ENCODE measurements at regions not wholly inside any gene's neighbourhood (a gene's known extent, or its start where the extent isn't known, plus 50 kb on each side); places are given as distances from the start of the nearest gene placed in this dataset.

DNA sequence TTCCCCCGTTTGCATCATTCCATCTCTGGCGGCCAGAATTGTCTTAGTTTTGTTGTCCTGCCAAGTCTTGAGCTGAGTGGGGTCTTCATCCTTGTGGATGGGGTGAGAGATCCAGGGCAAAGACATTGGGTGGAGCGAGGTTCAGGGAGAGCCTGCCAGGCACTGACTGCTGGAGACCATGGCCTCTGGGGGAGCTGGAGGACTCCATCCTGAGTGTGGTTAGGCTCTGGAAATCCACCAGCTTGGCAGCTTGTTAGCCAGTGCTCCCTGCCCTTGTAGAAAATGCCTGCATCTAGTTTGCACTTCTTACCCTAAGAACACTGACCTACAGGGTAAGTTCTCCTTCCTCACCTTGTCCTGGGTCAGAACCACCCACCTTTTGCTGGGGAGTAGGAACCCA is 97.2 kb upstream of the ZNF536 start:
- ChIA-PET POLR2A (no interaction called here), CTCF (interaction anchor here (0.6 kb wide), 1 partner anchor 20 kb away, joined by 5 read pairs; no protein-coding TSS in a partner anchor)
- TF ChIP-seq ZNF416 (tag by site-specific recombination; IDR thresholded peaks at IDR 0.05), result no peak
- TF ChIP-seq ZIC2 (tag by site-specific recombination; IDR thresholded peaks at IDR 0.05), result 0 out of 2 replicates have a peak, but pooled peaks have one; percentile 25
- TF ChIP-seq HOXC10 (CRISPR knock-in tag; IDR thresholded peaks at IDR 0.05), result no peak
- no peak for TF ChIP-seq ZNF350 (tag by site-specific recombination; IDR thresholded peaks at IDR 0.05)

DNA sequence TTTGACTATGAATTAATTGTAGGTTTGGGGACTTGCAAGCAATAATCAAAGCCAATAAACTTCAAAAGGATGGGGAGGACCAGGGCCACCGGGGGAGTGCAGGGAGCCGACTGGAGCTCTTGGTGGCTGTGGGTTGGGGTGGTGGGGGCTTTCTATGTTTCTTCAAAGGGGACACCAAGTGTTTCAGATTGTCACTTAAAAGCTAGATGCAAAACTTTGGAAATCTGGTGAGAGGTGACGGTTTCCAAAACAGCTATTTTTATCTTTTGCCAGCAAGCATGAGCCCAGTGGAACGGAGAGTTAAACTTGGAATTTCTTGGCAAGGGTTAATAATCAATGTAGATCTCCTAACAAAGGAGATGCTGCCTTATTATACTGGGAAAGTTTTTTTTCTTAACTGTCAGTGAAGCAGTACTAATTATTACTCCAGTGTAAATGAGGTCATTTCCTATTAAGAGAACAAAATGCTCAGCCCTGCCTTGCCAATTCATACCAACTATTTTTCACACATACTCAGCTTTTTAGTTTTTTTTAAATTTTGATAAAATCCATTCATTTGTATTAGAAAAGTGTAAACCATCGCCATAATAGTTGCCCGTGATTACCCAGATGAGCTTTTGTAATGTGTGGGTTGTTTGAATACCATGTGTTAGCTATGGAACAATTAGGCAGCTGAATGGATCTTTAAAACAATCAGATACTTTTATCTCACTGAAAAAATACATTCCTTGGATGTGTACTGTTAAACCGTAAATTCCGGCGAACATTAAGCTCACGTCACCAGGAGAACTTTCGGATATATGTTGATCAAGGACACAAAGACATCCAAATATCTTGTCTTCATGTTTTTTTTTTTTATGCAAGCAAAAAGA is 95.9 kb upstream of the ZNF536 start:
- no peak overlapping the region for H3K27ac ChIP-seq (ENCODE audit: extremely low read depth, low read depth, low read length)
- CTCF ChIA-PET, result interaction anchor here (0.6 to 1.6 kb wide), 6 partner anchors 10 to 119 kb away, joined by 3 to 6 read pairs (median 3); no protein-coding TSS in a partner anchor
- no peak overlapping the region for H3K4me3 ChIP-seq (ENCODE audit: low read depth, low read length)
- no peaks in the 10 kb centered on the region for H3K36me3 ChIP-seq (ENCODE audit: control insufficient read depth in 2 of 2, insufficient read depth in 1 of 2, low read length in 2 of 2)
- POLR2A ChIA-PET, result no interaction called here
- H3K9me3 ChIP-seq (ENCODE audit: control insufficient read depth, insufficient read depth, low read depth, low read length), result peaks cover 10% of the 10 kb centered on the region
- H3K4me1 ChIP-seq (ENCODE audit: control insufficient read depth, insufficient read depth, low read length), result peaks cover 8% of the 10 kb centered on the region; the same call in 1 of the 2 replicates
- no peak for TF ChIP-seq OSR2 (tag by site-specific recombination; IDR thresholded peaks at IDR 0.05)
- TF ChIP-seq, protein P1, sequence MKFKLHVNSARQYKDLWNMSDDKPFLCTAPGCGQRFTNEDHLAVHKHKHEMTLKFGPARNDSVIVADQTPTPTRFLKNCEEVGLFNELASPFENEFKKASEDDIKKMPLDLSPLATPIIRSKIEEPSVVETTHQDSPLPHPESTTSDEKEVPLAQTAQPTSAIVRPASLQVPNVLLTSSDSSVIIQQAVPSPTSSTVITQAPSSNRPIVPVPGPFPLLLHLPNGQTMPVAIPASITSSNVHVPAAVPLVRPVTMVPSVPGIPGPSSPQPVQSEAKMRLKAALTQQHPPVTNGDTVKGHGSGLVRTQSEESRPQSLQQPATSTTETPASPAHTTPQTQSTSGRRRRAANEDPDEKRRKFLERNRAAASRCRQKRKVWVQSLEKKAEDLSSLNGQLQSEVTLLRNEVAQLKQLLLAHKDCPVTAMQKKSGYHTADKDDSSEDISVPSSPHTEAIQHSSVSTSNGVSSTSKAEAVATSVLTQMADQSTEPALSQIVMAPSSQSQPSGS (tag by site-specific recombination; IDR thresholded peaks at IDR 0.05; ENCODE audit: low read depth), result 0 out of 2 replicates have a peak, but pooled peaks have one; percentile 22
- TF ChIP-seq, protein P2, sequence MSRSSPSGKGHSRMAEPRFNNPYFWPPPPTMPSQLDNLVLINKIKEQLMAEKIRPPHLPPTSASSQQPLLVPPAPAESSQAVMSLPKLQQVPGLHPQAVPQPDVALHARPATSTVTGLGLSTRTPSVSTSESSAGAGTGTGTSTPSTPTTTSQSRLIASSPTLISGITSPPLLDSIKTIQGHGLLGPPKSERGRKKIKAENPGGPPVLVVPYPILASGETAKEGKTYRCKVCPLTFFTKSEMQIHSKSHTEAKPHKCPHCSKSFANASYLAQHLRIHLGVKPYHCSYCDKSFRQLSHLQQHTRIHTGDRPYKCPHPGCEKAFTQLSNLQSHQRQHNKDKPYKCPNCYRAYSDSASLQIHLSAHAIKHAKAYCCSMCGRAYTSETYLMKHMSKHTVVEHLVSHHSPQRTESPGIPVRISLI (tag by site-specific recombination; IDR thresholded peaks at IDR 0.05), result peak; percentile 53; the same call in 1 of the 2 replicates
- TF ChIP-seq SP7 (tag by site-specific recombination; IDR thresholded peaks at IDR 0.05), result peak; percentile 5; the same call in 1 of the 2 replicates
- TF ChIP-seq ZNF426 (tag by site-specific recombination; IDR thresholded peaks at IDR 0.05), result no peak
- TF ChIP-seq, protein P3, sequence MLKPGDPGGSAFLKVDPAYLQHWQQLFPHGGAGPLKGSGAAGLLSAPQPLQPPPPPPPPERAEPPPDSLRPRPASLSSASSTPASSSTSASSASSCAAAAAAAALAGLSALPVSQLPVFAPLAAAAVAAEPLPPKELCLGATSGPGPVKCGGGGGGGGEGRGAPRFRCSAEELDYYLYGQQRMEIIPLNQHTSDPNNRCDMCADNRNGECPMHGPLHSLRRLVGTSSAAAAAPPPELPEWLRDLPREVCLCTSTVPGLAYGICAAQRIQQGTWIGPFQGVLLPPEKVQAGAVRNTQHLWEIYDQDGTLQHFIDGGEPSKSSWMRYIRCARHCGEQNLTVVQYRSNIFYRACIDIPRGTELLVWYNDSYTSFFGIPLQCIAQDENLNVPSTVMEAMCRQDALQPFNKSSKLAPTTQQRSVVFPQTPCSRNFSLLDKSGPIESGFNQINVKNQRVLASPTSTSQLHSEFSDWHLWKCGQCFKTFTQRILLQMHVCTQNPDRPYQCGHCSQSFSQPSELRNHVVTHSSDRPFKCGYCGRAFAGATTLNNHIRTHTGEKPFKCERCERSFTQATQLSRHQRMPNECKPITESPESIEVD (tag by site-specific recombination; IDR thresholded peaks at IDR 0.05), result peak; percentile 39; the same call in 1 of the 2 replicates
- peak; percentile 46; the same call in 1 of the 2 replicates for TF ChIP-seq ZNF221 (tag by site-specific recombination; IDR thresholded peaks at IDR 0.05; ENCODE audit: borderline replicate concordance)
- TF ChIP-seq ZNF629 (tag by site-specific recombination; IDR thresholded peaks at IDR 0.05), result no peak
- TF ChIP-seq ZXDB (tag by site-specific recombination; IDR thresholded peaks at IDR 0.05), result no peak

More for the DNA sequence above, 97.2 kb upstream of the ZNF536 start:
- Histone ChIP-seq H3K9me3 (ENCODE audit: control insufficient read depth, insufficient read depth, low read depth, low read length) (peaks cover 10% of the 10 kb centered on the region), H3K4me3 (ENCODE audit: low read depth, low read length) (no peak overlapping the region), H3K4me1 (ENCODE audit: control insufficient read depth, insufficient read depth, low read length) (peaks cover 8% of the 10 kb centered on the region; the same call in 1 of the 2 replicates), H3K36me3 (ENCODE audit: control insufficient read depth in 2 of 2, insufficient read depth in 1 of 2, low read length in 2 of 2) (no peaks in the 10 kb centered on the region), H3K27ac (ENCODE audit: extremely low read depth, low read depth, low read length) (no peak overlapping the region)

DNA sequence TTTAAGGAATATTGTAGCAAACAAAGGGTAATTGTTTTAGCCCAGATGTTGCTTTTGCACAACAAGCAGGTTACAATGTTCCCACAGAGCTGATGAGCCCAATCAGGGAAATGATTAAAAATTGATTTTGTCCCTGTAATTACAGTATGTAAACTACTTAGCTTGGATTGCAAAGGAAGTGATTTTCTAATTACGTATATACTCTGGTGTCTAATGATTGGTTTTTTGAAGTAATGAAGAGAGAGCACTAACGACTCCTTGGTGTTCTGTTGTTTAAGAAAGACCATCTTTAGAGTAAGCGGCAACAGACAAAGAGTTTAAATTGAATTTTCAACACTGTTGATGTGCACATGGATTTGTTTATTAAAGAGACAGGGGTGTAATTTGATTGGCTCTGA is 95.3 kb upstream of the ZNF536 start:
- Histone ChIP-seq H3K4me1 (ENCODE audit: control insufficient read depth, insufficient read depth, low read length) (peaks cover 8% of the 10 kb centered on the region; the same call in 1 of the 2 replicates), H3K9me3 (ENCODE audit: control insufficient read depth, insufficient read depth, low read depth, low read length) (peaks cover 10% of the 10 kb centered on the region), H3K27ac (ENCODE audit: extremely low read depth, low read depth, low read length) (no peak overlapping the region), H3K4me3 (ENCODE audit: low read depth, low read length) (no peak overlapping the region), H3K36me3 (ENCODE audit: control insufficient read depth in 2 of 2, insufficient read depth in 1 of 2, low read length in 2 of 2) (no peaks in the 10 kb centered on the region)
- TF ChIP-seq, protein P4, sequence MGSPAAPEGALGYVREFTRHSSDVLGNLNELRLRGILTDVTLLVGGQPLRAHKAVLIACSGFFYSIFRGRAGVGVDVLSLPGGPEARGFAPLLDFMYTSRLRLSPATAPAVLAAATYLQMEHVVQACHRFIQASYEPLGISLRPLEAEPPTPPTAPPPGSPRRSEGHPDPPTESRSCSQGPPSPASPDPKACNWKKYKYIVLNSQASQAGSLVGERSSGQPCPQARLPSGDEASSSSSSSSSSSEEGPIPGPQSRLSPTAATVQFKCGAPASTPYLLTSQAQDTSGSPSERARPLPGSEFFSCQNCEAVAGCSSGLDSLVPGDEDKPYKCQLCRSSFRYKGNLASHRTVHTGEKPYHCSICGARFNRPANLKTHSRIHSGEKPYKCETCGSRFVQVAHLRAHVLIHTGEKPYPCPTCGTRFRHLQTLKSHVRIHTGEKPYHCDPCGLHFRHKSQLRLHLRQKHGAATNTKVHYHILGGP (tag by site-specific recombination; IDR thresholded peaks at IDR 0.05), result no peak
- TF ChIP-seq KLF9 (tag by site-specific recombination; IDR thresholded peaks at IDR 0.05; ENCODE audit: low read depth), result no peak
- TF ChIP-seq, protein P5, sequence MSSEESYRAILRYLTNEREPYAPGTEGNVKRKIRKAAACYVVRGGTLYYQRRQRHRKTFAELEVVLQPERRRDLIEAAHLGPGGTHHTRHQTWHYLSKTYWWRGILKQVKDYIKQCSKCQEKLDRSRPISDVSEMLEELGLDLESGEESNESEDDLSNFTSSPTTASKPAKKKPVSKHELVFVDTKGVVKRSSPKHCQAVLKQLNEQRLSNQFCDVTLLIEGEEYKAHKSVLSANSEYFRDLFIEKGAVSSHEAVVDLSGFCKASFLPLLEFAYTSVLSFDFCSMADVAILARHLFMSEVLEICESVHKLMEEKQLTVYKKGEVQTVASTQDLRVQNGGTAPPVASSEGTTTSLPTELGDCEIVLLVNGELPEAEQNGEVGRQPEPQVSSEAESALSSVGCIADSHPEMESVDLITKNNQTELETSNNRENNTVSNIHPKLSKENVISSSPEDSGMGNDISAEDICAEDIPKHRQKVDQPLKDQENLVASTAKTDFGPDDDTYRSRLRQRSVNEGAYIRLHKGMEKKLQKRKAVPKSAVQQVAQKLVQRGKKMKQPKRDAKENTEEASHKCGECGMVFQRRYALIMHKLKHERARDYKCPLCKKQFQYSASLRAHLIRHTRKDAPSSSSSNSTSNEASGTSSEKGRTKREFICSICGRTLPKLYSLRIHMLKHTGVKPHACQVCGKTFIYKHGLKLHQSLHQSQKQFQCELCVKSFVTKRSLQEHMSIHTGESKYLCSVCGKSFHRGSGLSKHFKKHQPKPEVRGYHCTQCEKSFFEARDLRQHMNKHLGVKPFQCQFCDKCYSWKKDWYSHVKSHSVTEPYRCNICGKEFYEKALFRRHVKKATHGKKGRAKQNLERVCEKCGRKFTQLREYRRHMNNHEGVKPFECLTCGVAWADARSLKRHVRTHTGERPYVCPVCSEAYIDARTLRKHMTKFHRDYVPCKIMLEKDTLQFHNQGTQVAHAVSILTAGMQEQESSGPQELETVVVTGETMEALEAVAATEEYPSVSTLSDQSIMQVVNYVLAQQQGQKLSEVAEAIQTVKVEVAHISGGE (tag by site-specific recombination; conservative IDR thresholded peaks at IDR 0.05; ENCODE audit: low read depth), result no peak
- ChIA-PET CTCF (interaction anchor here (0.6 to 1.6 kb wide), 5 partner anchors 10 to 55 kb away, joined by 3 to 6 read pairs (median 3); no protein-coding TSS in a partner anchor), POLR2A (no interaction called here)
